Uterus (tissue), 3 donors: ENCODE measurements at regions not wholly inside any gene's neighbourhood (a gene's known extent, or its start where the extent isn't known, plus 50 kb on each side); places are given as distances from the start of the nearest gene placed in this dataset.

Source experiments
- DNase-seq, 2 donors: peaks; one replicate each; pipeline ENCODE4 v3.0.0-alpha.2; 2019 to 2020
- H3K27ac ChIP-seq, 2 donors: fragments of 200-600 bp; sonication (generic); 1 replicate in 1 of 2; 2 replicates in 1 of 2; pipeline ENCODE4 v1.5.1; 2016 to 2018
- H3K27me3 ChIP-seq, 2 donors: fragments of 200-600 bp; sonication (generic); one replicate each; pipeline ENCODE4 v1.5.1; 2018 to 2019; ENCODE audit warnings: control low read depth in 1 of 2
- H3K36me3 ChIP-seq, 2 donors: fragments of 200-600 bp; sonication (generic); one replicate each; pipeline ENCODE4 v1.5.1; 2019; ENCODE audit warnings: control low read depth in 1 of 2
- H3K4me1 ChIP-seq, 2 donors: fragments of 200-600 bp; sonication (generic); one replicate each; pipeline ENCODE4 v1.5.1; 2018 to 2019; ENCODE audit warnings: control low read depth in 1 of 2
- H3K4me3 ChIP-seq, 2 donors: fragments of 200-600 bp; sonication (generic); 1 replicate in 1 of 2; 2 replicates in 1 of 2; pipeline ENCODE4 v1.5.1; 2018 to 2019; ENCODE audit warnings: mild to moderate bottlenecking in 1 of 2
- H3K9me3 ChIP-seq, 2 donors: fragments of 200-600 bp; sonication (generic); one replicate each; pipeline ENCODE4 v1.5.1; 2019; ENCODE audit warnings: control low read depth in 1 of 2
- POLR2A ChIP-seq, 2 donors: fragments of 450-650 bp; IDR thresholded peaks; one replicate each; pipeline ENCODE4 v1.6.1; 2016; ENCODE audit warnings: antibody characterized with exemption in 2 of 2, mild to moderate bottlenecking in 1 of 2, moderate library complexity in 1 of 2
- intact Hi-C: fragments of 100-400 bp; cut with DNase I; formaldehyde crosslinking; loops from one replicate; pipeline ENCODE4 v1.15.1; 2023; ENCODE audit warnings: low total_unique reads
- TF ChIP-seq, protein P1 (sequence below), 4 experiments: fragments of 200-600 bp in 2 of 4; fragments of 450-650 bp in 2 of 4; sonication (generic) in 2 of 4; IDR thresholded peaks; one replicate each; pipeline ENCODE4 v1.5.1; 2016 to 2019; ENCODE audit warnings: antibody characterized with exemption in 4 of 4, mild to moderate bottlenecking in 2 of 4, moderate library complexity in 1 of 4
- donor health status: DM: yes; HTN: yes; CAD: no.

DNA sequence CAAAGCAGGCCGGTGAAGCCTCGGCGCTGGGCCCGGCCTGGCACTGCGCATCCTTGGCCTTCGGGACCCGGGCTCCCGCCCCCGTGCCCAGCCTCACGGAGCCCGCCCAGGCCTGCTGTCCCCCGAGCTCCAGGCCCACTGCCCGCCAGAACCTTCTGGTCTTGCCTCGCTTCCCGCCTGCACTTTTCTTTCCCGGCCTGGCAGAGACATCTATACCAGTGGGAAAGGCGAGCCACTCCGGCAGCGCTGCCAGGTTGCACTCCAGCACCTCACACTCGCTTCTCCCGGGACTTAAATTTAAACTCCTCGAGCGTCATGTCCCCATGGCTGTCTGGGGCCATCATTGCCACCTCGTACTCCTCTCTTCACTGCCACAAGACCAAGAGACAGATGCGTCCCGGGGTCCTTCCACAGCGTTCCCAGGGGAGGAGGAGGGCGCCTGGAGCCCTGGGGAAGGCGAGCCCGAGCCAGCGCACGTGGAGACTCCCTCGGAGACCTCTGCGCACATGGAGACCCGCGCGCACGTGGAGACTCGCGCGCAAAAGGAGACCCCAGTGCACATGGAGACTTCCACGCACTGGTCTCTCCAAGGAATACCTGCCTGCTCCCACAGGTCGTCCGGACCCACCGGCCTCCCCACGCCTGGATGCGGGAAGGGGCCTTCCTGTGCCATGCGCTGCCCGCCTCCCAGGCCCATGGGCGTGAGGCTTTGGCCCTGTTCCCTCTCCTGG lies 253.1 kb upstream of the SALL3 start:
- Histone ChIP-seq H3K4me3 (no peak overlapping the region), H3K9me3 (no peaks in the 10 kb centered on the region), H3K4me1 (no peaks in the 10 kb centered on the region), H3K27ac (no peak overlapping the region), H3K27me3 (no peaks in the 10 kb centered on the region), H3K36me3 (no peaks in the 10 kb centered on the region)
- intact Hi-C loops: no loop called here
- TF ChIP-seq, protein P1, sequence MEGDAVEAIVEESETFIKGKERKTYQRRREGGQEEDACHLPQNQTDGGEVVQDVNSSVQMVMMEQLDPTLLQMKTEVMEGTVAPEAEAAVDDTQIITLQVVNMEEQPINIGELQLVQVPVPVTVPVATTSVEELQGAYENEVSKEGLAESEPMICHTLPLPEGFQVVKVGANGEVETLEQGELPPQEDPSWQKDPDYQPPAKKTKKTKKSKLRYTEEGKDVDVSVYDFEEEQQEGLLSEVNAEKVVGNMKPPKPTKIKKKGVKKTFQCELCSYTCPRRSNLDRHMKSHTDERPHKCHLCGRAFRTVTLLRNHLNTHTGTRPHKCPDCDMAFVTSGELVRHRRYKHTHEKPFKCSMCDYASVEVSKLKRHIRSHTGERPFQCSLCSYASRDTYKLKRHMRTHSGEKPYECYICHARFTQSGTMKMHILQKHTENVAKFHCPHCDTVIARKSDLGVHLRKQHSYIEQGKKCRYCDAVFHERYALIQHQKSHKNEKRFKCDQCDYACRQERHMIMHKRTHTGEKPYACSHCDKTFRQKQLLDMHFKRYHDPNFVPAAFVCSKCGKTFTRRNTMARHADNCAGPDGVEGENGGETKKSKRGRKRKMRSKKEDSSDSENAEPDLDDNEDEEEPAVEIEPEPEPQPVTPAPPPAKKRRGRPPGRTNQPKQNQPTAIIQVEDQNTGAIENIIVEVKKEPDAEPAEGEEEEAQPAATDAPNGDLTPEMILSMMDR (IDR thresholded peaks at IDR 0.05): no peak
- TF ChIP-seq POLR2A (IDR thresholded peaks at IDR 0.05): no peak
- DNase-seq: peak in 1 of 2 donors; percentile 5

DNA sequence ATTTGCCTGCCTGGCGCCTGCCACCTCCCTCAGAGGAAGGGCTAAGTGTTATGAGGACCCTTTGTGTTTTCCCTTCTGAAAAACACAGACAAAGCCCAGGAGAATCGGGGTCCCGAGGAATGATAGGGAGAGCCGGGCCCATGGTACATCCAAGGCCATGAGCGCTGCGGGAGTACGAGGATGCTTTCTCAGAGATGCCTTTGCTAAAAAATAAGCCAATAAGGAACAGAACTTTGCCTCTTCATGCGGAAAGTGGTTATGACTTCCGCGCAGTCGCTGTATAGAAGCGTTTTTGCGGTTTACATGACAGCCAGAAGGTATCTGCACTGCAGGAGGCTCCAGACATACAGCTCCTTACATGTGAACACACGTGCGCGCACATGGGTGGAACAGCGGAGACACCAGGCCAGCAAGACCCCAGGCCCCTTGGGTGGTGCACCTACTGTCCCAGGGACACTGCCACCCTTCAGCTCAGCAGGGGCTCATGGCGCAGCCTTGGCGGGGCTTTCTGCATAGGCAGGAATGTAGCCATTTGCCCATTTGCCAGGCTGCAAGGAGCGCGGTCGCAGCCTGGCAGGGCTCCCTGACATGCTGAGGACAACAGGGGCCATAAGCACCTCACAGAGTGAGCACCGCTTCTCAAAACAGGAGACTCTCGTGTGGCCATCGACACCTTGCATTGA lies 252.4 kb upstream of the SALL3 start:
- H3K4me1 ChIP-seq: no peaks in the 10 kb centered on the region
- TF ChIP-seq, protein P1 (IDR thresholded peaks at IDR 0.05): no peak
- TF ChIP-seq POLR2A (IDR thresholded peaks at IDR 0.05): no peak
- DNase-seq: peak in 1 of 2 donors; percentile 2
- no peak overlapping the region for H3K27ac ChIP-seq
- no peaks in the 10 kb centered on the region for H3K9me3 ChIP-seq
- no peak overlapping the region for H3K4me3 ChIP-seq
- H3K36me3 ChIP-seq: no peaks in the 10 kb centered on the region
- H3K27me3 ChIP-seq: no peaks in the 10 kb centered on the region
- intact Hi-C loops: no loop called here

DNA sequence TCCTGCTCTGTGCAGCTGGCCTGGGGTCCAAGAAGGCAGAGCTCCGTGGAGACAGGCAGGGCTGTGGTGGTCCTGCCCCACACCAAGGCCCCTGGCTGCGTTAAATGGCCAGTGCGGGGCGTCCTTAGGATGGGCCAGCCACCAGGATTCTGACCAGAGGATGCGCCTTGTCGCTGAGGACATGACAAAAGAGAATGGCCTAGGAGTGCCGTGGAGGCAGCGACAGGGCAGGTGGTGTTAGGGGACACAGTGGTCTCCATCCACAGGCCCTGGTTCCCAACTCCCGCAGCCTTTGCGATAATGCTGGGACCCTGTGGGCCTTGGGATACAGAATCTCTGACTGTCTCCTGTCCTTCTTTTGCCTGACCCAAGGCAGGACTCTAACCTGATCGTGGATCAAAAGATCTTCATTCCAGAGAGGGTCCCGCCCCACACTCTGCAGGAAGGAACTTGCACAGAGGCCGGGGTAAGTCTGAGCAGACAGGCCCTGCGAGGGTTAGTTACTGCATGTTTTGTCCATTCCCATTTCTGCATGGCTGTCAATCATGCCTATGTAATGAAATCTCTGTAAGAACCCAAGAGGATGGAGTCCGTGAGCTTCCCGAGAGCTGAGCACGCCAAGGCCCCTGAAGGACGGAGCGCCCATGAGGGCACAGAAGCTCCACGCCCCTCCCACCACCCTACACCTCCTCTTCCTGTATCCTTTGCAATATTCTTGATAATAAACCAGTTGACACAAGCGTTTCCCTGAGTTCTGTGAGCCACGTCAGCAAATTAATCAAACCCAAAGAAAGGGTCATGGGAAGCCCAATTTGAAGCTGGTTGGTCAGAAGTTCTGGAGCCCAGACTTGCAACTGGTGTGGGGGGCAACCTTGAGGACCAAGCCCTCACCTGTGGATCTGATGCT lies 251.5 kb upstream of the SALL3 start:
- TF ChIP-seq, protein P1 (IDR thresholded peaks at IDR 0.05): no peak
- no peak for TF ChIP-seq POLR2A (IDR thresholded peaks at IDR 0.05)
- peak in 1 of 2 donors; percentile 1 for DNase-seq
- no peak overlapping the region for H3K27ac ChIP-seq
- no peaks in the 10 kb centered on the region for H3K36me3 ChIP-seq
- intact Hi-C loops: no loop called here
- H3K4me3 ChIP-seq: no peak overlapping the region
- no peaks in the 10 kb centered on the region for H3K9me3 ChIP-seq
- H3K27me3 ChIP-seq: no peaks in the 10 kb centered on the region
- no peaks in the 10 kb centered on the region for H3K4me1 ChIP-seq

DNA sequence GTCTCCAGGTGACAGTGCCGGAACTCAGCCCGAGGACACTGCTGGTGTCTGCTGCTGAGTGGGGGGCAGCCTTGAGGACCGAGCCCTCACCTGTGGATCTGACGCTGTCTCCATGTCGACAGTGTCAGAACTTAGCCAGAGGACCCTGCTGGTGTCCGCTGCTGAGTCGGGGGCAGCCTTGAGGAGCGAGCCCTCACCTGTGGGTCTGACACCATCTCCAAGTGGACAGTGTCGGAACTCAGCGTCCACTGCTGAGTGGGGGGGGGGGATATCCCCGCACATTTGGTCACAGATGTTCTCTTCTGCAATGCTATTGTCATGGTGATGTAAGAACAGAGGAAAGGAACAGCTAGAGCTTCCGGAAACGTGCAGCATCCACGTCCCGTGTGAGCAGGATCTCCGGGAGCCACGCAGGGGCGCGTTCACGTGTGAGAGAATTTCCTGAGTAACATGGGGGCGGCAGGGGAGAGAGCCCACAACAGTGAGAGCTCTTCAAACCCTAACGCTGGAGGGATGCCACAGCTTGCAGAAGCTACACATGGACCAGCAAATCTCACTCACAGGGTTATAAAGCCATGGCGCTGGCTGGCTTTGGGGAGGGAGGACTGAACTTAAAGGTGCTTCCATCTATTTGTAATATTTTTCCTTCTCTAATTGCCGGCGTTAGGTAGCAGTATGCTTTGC lies 250.7 kb upstream of the SALL3 start:
- H3K36me3 ChIP-seq: no peaks in the 10 kb centered on the region
- no peaks in the 10 kb centered on the region for H3K4me1 ChIP-seq
- no peak overlapping the region for H3K4me3 ChIP-seq
- peak in 1 of 2 donors; percentile 1 for DNase-seq
- TF ChIP-seq POLR2A (IDR thresholded peaks at IDR 0.05): no peak
- no peaks in the 10 kb centered on the region for H3K27me3 ChIP-seq
- H3K27ac ChIP-seq: no peak overlapping the region
- intact Hi-C loops: no loop called here
- H3K9me3 ChIP-seq: no peaks in the 10 kb centered on the region

DNA sequence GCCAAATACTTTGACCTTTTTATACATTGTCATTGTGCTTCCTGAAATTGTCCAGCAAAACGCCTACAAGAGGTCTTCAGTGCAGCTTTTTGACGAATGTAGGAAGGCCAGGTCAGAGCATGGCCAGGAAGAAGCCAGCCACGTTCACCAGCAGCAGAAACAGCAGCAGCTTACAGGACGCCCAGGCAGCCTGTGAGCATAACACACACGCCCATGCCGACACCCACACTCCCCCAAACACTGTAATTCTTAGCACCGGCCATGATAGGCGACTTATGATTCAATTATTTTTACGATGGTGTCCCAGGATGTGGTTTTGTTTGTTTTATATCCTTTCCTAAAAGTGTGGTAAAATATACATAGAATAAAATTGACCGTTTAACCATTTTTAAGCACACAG lies 249.1 kb upstream of the SALL3 start:
- Histone ChIP-seq H3K27me3 (no peaks in the 10 kb centered on the region), H3K36me3 (no peaks in the 10 kb centered on the region), H3K4me3 (no peak overlapping the region), H3K27ac (no peak overlapping the region), H3K4me1 (no peaks in the 10 kb centered on the region), H3K9me3 (no peaks in the 10 kb centered on the region)
- TF ChIP-seq POLR2A (IDR thresholded peaks at IDR 0.05): no peak
- TF ChIP-seq, protein P1 (IDR thresholded peaks at IDR 0.05): no peak
- intact Hi-C loops: no loop called here
- no peak for DNase-seq
